ENCODE measurements at regions not wholly inside any gene's neighbourhood (a gene's known extent, or its start where the extent isn't known, plus 50 kb on each side); places are given as distances from the start of the nearest gene placed in this dataset.
A peak's percentile ranks its signal among the peaks of the same experiment; 100 is the strongest.

GRCh38 chr21:16650714-16651366 lies 862.0 kb upstream of the CXADR start:
- Mint-ChIP-seq H3K9me3 (no peaks in the 10 kb centered on the region), H3K36me3 (no peaks in the 10 kb centered on the region), H3K27ac (no peak overlapping the region), H3K4me3 (no peak overlapping the region), H3K27me3 (ENCODE audit: low read depth) (no peaks in the 10 kb centered on the region), H3K4me1 (peaks cover 14% of the 10 kb centered on the region)
- no peak for DNase-seq (ENCODE audit: low spot score in 2 of 2, unreplicated experiment in 2 of 2)
- TF ChIP-seq CTCF (IDR thresholded peaks at IDR 0.05; ENCODE audit: unreplicated experiment): no peak

- Mint-ChIP-seq H3K4me1 (peaks cover 14% of the 10 kb centered on the region), H3K36me3 (no peaks in the 10 kb centered on the region), H3K9me3 (no peaks in the 10 kb centered on the region), H3K4me3 (no peak overlapping the region), H3K27me3 (ENCODE audit: low read depth) (no peaks in the 10 kb centered on the region), H3K27ac (no peak overlapping the region)
- DNase-seq (ENCODE audit: low spot score in 2 of 2, unreplicated experiment in 2 of 2): no peak
- no peak for TF ChIP-seq CTCF (IDR thresholded peaks at IDR 0.05; ENCODE audit: unreplicated experiment)
Observed at GRCh38 chr21:16651956-16652355, 860.9 kb upstream of the CXADR start.

GRCh38 chr21:16663436-16663835 lies 849.4 kb upstream of the CXADR start:
- H3K36me3 Mint-ChIP-seq: no peaks in the 10 kb centered on the region
- TF ChIP-seq CTCF (IDR thresholded peaks at IDR 0.05; ENCODE audit: unreplicated experiment): no peak
- H3K4me3 Mint-ChIP-seq: no peak overlapping the region
- DNase-seq (ENCODE audit: low spot score in 2 of 2, unreplicated experiment in 2 of 2): no peak
- H3K27me3 Mint-ChIP-seq (ENCODE audit: low read depth): no peaks in the 10 kb centered on the region
- peaks cover 6% of the 10 kb centered on the region for H3K4me1 Mint-ChIP-seq
- H3K9me3 Mint-ChIP-seq: peaks cover 18% of the 10 kb centered on the region
- no peak overlapping the region for H3K27ac Mint-ChIP-seq

GRCh38 chr21:16667395-16667794 lies 845.4 kb upstream of the CXADR start:
- Mint-ChIP-seq H3K27me3 (ENCODE audit: low read depth) (no peaks in the 10 kb centered on the region), H3K4me3 (no peak overlapping the region), H3K4me1 (peaks cover 2% of the 10 kb centered on the region), H3K36me3 (no peaks in the 10 kb centered on the region), H3K27ac (no peak overlapping the region), H3K9me3 (peaks cover 7% of the 10 kb centered on the region)
- no peak for DNase-seq (ENCODE audit: low spot score in 2 of 2, unreplicated experiment in 2 of 2)
- TF ChIP-seq CTCF (IDR thresholded peaks at IDR 0.05; ENCODE audit: unreplicated experiment): no peak

DNA sequence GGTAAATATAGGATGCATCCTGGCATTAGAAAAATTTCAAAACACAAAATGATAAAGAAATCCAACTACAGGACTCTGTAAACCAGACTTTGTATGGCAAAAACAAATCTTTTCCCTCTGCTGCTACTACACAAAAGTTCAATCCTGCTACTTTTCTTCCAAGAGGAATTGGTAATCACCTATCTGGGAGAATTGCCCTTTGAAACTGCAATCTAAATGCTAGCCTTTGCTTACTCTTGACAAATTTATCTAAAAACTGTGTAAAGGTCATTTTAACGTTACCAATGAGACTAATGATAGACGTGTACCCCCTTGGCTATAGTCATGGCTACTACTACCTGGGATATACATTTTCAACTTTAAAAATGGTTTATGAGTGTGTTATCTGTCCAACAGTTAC lies 837.9 kb upstream of the CXADR start:
- TF ChIP-seq CTCF (IDR thresholded peaks at IDR 0.05; ENCODE audit: unreplicated experiment): no peak
- H3K27ac Mint-ChIP-seq: no peak overlapping the region

DNA sequence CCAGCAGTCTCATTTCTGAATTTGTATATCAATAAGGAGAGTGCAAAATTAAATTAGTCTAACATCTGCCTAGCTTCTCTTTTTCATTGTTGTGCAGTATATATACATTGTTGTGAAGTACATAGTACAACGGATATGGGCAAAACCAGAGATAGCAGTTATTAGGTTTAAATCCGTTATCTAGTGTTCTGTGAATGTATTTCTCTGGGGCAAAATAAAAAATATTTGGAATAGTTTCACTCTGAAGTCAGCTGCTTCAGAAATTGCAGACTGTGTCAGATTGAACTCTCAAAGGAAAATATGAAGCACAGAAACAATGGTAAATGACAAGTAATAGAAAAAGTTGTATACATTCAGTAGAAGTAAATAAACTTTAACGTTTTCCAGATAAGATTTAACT lies 836.5 kb upstream of the CXADR start:
- DNase-seq (ENCODE audit: low spot score in 2 of 2, unreplicated experiment in 2 of 2): no peak
- TF ChIP-seq CTCF (IDR thresholded peaks at IDR 0.05; ENCODE audit: unreplicated experiment): no peak
- Mint-ChIP-seq H3K4me1 (peaks cover 38% of the 10 kb centered on the region), H3K36me3 (no peaks in the 10 kb centered on the region), H3K9me3 (peaks cover 14% of the 10 kb centered on the region), H3K27me3 (ENCODE audit: low read depth) (no peaks in the 10 kb centered on the region), H3K4me3 (no peak overlapping the region), H3K27ac (peak overlapping the region; percentile 88)

More for the DNA sequence above, 837.9 kb upstream of the CXADR start:
- no peak for DNase-seq (ENCODE audit: low spot score in 2 of 2, unreplicated experiment in 2 of 2)
- H3K9me3 Mint-ChIP-seq: peaks cover 5% of the 10 kb centered on the region
- no peaks in the 10 kb centered on the region for H3K27me3 Mint-ChIP-seq (ENCODE audit: low read depth)
- no peaks in the 10 kb centered on the region for H3K36me3 Mint-ChIP-seq
- no peak overlapping the region for H3K4me3 Mint-ChIP-seq
- peaks cover 38% of the 10 kb centered on the region for H3K4me1 Mint-ChIP-seq

All from mesothelial cell of epicardium (in vitro differentiated cells).